PFSK-1 (cell line): ENCODE measurements at regions not wholly inside any gene's neighbourhood (a gene's known extent, or its start where the extent isn't known, plus 50 kb on each side); places are given as distances from the start of the nearest gene placed in this dataset.

Source experiments
- POLR2AphosphoS5 ChIP-seq: IDR thresholded peaks from 2 replicates; pipeline ENCODE4 v1.6.1; 2012; ENCODE audit warnings: low read depth, mild to moderate bottlenecking, control low read depth, low read length, moderate library complexity
- TF ChIP-seq, protein P1 (sequence below), 2 experiments: IDR thresholded peaks; 2 replicates each; pipeline versions ENCODE4 v1.6.1 to v1.8.0; 2011 to 2012; ENCODE audit warnings: low read depth in 2 of 2, low read length in 2 of 2, control low read depth in 1 of 2, inconsistent platforms in 1 of 2, mild to moderate bottlenecking in 1 of 2, moderate library complexity in 1 of 2; ENCODE audit not compliant: insufficient read depth in 1 of 2

DNA sequence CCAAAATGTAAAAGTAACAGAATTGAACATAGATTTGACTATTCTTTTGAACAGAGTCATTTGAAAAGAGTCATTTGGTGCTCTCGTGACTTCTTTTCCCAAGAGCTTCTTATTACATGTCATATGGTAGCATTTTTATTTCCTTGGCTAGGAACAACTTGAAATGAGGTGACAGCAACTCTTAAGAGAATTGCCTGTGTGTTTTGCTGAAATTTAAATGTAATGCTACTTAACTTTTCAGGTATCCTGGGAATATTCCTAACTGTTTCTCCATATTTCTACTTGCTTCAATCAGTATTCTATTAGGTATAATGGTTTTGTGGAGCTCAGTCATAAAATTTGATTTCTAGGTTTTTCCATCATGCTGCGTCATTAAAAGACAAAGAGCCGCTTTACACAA lies 700.7 kb downstream of the LUZP2 start:
- no peak for TF ChIP-seq POLR2AphosphoS5
- TF ChIP-seq, protein P1, sequence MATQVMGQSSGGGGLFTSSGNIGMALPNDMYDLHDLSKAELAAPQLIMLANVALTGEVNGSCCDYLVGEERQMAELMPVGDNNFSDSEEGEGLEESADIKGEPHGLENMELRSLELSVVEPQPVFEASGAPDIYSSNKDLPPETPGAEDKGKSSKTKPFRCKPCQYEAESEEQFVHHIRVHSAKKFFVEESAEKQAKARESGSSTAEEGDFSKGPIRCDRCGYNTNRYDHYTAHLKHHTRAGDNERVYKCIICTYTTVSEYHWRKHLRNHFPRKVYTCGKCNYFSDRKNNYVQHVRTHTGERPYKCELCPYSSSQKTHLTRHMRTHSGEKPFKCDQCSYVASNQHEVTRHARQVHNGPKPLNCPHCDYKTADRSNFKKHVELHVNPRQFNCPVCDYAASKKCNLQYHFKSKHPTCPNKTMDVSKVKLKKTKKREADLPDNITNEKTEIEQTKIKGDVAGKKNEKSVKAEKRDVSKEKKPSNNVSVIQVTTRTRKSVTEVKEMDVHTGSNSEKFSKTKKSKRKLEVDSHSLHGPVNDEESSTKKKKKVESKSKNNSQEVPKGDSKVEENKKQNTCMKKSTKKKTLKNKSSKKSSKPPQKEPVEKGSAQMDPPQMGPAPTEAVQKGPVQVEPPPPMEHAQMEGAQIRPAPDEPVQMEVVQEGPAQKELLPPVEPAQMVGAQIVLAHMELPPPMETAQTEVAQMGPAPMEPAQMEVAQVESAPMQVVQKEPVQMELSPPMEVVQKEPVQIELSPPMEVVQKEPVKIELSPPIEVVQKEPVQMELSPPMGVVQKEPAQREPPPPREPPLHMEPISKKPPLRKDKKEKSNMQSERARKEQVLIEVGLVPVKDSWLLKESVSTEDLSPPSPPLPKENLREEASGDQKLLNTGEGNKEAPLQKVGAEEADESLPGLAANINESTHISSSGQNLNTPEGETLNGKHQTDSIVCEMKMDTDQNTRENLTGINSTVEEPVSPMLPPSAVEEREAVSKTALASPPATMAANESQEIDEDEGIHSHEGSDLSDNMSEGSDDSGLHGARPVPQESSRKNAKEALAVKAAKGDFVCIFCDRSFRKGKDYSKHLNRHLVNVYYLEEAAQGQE (IDR thresholded peaks at IDR 0.05; ENCODE audit: insufficient read depth in 1 of 2, low read depth in 2 of 2, low read length in 2 of 2), result no peak
